ENCODE measurements at regions not wholly inside any gene's neighbourhood (a gene's known extent, or its start where the extent isn't known, plus 50 kb on each side); places are given as distances from the start of the nearest gene placed in this dataset.

DNA sequence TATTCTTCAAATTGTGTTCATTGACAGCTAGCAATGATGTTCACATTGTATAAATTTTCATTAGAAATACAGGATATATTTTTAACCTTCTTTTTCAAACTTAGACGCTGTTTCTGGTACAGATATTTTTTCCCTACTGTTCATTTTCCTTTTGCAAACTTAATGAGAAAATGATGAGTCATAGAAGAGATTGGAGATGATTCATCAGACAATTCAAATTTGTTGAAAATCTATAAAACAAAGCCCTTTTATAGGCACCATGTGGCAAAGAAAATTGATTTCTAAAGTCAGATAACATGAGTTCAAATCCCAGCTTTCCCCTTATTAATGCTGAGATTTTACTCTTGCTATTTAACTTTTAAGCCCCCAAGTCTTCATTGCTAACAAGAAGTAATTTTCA is 728.8 kb upstream of the DDX18 start:
- no peak overlapping the region for H3K27ac ChIP-seq (ENCODE audit: insufficient read depth, low read length)
- in situ Hi-C loops (cut with MboI; ENCODE audit: low sequenced_read_pairs) (no loop called here), dilution Hi-C loops (cut with HindIII; ENCODE audit: low sequenced_read_pairs, unreplicated experiment) (no loop called here), intact Hi-C loops (cut with micrococcal nuclease) (no loop called here)
- no peak overlapping the region for H2BK5ac ChIP-seq (ENCODE audit: low read depth, low read length, poor library complexity, severe bottlenecking)
- H3K4me1 ChIP-seq (ENCODE audit: control insufficient read depth, insufficient read depth, low read length) = no peaks in the 10 kb centered on the region
- DNase-seq = no peak
- ChIA-PET CTCF (no interaction called here), POLR2A (ENCODE audit: unreplicated experiment) (no interaction called here)
- H2AK9ac ChIP-seq (replicated peaks; ENCODE audit: low read depth, low read length, poor library complexity) = no peak overlapping the region
- H3K9ac ChIP-seq (ENCODE audit: low read depth, low read length) = no peak overlapping the region
- no peak overlapping the region for H4K91ac ChIP-seq (ENCODE audit: insufficient read depth, low read depth, low read length)
- H2AK5ac ChIP-seq (ENCODE audit: low read depth, low read length) = no peak overlapping the region
- no peak overlapping the region for H2BK20ac ChIP-seq (ENCODE audit: low read depth, low read length)
- no peak overlapping the region for H2BK15ac ChIP-seq (ENCODE audit: low read depth, low read length)
- H3K4me3 ChIP-seq (ENCODE audit: insufficient read depth, low read depth, low read length) = no peak overlapping the region
- no peak for ATAC-seq (ENCODE audit: low read depth)
- H3K27me3 ChIP-seq (ENCODE audit: control insufficient read depth, insufficient read depth, low read length) = no peaks in the 10 kb centered on the region
- H3K56ac ChIP-seq (ENCODE audit: extremely low read depth, insufficient read depth, low read length) = no peak overlapping the region
- H2BK120ac ChIP-seq (ENCODE audit: low read depth, low read length) = no peak overlapping the region
- H3K18ac ChIP-seq (ENCODE audit: low read depth, low read length) = no peak overlapping the region
- BruUV-seq (replicated peaks) = no TSS peak
- H3K4me2 ChIP-seq (ENCODE audit: low read depth, low read length) = no peak overlapping the region
- no peaks in the 10 kb centered on the region for H3K9me1 ChIP-seq (ENCODE audit: insufficient read depth, low read length)
- no peak overlapping the region for H4K8ac ChIP-seq (ENCODE audit: low read depth in 2 of 2, low read length in 2 of 2)
- H3K4ac ChIP-seq (ENCODE audit: low read depth, low read length) = no peak overlapping the region
- no peak overlapping the region for H2AFZ ChIP-seq (replicated peaks; ENCODE audit: low read length, poor library complexity)
- no peaks in the 10 kb centered on the region for H3K36me3 ChIP-seq (ENCODE audit: control insufficient read depth, insufficient read depth, low read length)
- no peak overlapping the region for H4K5ac ChIP-seq (ENCODE audit: low read depth, low read length)
- no peak overlapping the region for H3K23ac ChIP-seq (ENCODE audit: low read depth, low read length)
- no CpG with 5 or more reads among the region's 1 CpG for WGBS, 2 experiments (ENCODE audit: extremely low coverage in 2 of 2, insufficient read length in 1 of 2)
- H3K9me3 ChIP-seq (ENCODE audit: control insufficient read depth, insufficient read depth, low read length) = peaks cover 7% of the 10 kb centered on the region
- H3K79me1 ChIP-seq (ENCODE audit: low read depth in 1 of 2, low read length in 2 of 2) = no peaks in the 10 kb centered on the region
- no peaks in the 10 kb centered on the region for H4K20me1 ChIP-seq (ENCODE audit: insufficient read depth, low read length)
- TF ChIP-seq, protein P1, sequence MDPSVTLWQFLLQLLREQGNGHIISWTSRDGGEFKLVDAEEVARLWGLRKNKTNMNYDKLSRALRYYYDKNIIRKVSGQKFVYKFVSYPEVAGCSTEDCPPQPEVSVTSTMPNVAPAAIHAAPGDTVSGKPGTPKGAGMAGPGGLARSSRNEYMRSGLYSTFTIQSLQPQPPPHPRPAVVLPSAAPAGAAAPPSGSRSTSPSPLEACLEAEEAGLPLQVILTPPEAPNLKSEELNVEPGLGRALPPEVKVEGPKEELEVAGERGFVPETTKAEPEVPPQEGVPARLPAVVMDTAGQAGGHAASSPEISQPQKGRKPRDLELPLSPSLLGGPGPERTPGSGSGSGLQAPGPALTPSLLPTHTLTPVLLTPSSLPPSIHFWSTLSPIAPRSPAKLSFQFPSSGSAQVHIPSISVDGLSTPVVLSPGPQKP (IDR thresholded peaks at IDR 0.05; ENCODE audit: borderline replicate concordance, low read depth, low read length) = no peak
- TF ChIP-seq, protein P2, sequence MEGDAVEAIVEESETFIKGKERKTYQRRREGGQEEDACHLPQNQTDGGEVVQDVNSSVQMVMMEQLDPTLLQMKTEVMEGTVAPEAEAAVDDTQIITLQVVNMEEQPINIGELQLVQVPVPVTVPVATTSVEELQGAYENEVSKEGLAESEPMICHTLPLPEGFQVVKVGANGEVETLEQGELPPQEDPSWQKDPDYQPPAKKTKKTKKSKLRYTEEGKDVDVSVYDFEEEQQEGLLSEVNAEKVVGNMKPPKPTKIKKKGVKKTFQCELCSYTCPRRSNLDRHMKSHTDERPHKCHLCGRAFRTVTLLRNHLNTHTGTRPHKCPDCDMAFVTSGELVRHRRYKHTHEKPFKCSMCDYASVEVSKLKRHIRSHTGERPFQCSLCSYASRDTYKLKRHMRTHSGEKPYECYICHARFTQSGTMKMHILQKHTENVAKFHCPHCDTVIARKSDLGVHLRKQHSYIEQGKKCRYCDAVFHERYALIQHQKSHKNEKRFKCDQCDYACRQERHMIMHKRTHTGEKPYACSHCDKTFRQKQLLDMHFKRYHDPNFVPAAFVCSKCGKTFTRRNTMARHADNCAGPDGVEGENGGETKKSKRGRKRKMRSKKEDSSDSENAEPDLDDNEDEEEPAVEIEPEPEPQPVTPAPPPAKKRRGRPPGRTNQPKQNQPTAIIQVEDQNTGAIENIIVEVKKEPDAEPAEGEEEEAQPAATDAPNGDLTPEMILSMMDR (conservative IDR thresholded peaks at IDR 0.05; ENCODE audit: low read depth, low read length) = no peak
- TF ChIP-seq RCOR1 (IDR thresholded peaks at IDR 0.05; ENCODE audit: insufficient replicate concordance, low read length) = no peak
- no peak for TF ChIP-seq MAFK (IDR thresholded peaks at IDR 0.05; ENCODE audit: low read depth, low read length)
- TF ChIP-seq CHD1 (IDR thresholded peaks at IDR 0.05; ENCODE audit: low read depth, low read length) = no peak
- TF ChIP-seq RAD21 (IDR thresholded peaks at IDR 0.05; ENCODE audit: low read length) = no peak
- no peak for TF ChIP-seq MAZ (IDR thresholded peaks at IDR 0.05; ENCODE audit: borderline replicate concordance, low read depth, low read length)
- TF ChIP-seq, protein P3, sequence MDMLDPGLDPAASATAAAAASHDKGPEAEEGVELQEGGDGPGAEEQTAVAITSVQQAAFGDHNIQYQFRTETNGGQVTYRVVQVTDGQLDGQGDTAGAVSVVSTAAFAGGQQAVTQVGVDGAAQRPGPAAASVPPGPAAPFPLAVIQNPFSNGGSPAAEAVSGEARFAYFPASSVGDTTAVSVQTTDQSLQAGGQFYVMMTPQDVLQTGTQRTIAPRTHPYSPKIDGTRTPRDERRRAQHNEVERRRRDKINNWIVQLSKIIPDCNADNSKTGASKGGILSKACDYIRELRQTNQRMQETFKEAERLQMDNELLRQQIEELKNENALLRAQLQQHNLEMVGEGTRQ (IDR thresholded peaks at IDR 0.05; ENCODE audit: low read depth, low read length) = no peak
- peak; percentile 39; the same call in 1 of the 2 replicates for TF ChIP-seq NFE2L2 (IDR thresholded peaks at IDR 0.05; ENCODE audit: low read depth, low read length)
- peak; percentile 42; the same call in 1 of the 2 replicates for TF ChIP-seq FOS (IDR thresholded peaks at IDR 0.05; ENCODE audit: low read depth, low read length)
- no peak for TF ChIP-seq RFX5 (IDR thresholded peaks at IDR 0.05; ENCODE audit: low read depth, low read length)
- TF ChIP-seq MXI1 (IDR thresholded peaks at IDR 0.05; ENCODE audit: borderline replicate concordance, low read depth, low read length) = no peak
- no peak for TF ChIP-seq BHLHE40 (IDR thresholded peaks at IDR 0.05; ENCODE audit: low read depth, low read length)
- no peak for TF ChIP-seq CEBPB (IDR thresholded peaks at IDR 0.05; ENCODE audit: low read depth, low read length)
- no peak for TF ChIP-seq SMC3 (IDR thresholded peaks at IDR 0.05; ENCODE audit: low read depth, low read length)
- H3K14ac ChIP-seq (replicated peaks; ENCODE audit: low read depth, low read length) = no peak overlapping the region
